Right lobe of liver (tissue), 4 donors: ENCODE measurements at regions not wholly inside any gene's neighbourhood (a gene's known extent, or its start where the extent isn't known, plus 50 kb on each side); places are given as distances from the start of the nearest gene placed in this dataset.
A peak's percentile ranks its signal among the peaks of the same experiment; 100 is the strongest.

Experiments used
- POLR2A ChIP-seq: fragments of 450-650 bp; IDR thresholded peaks from one replicate; pipeline ENCODE4 v1.6.1; 2017; ENCODE audit warnings: antibody characterized with exemption, mild to moderate bottlenecking
- TF ChIP-seq, protein P1 (sequence below), 4 donors: fragments of 200-600 bp in 3 of 4; fragments of 450-650 bp in 1 of 4; IDR thresholded peaks; one replicate each; pipeline versions ENCODE4 v1.5.1 to v1.8.0; 2016 to 2022; ENCODE audit warnings: antibody characterized with exemption in 4 of 4, mild to moderate bottlenecking in 2 of 4
- donor health status: DM: no; HTN: no; CAD: no.
- donor health status: DM: no; HTN: no; CAD: no.
- donor health status: DM: no; HTN: yes; CAD: no.

DNA sequence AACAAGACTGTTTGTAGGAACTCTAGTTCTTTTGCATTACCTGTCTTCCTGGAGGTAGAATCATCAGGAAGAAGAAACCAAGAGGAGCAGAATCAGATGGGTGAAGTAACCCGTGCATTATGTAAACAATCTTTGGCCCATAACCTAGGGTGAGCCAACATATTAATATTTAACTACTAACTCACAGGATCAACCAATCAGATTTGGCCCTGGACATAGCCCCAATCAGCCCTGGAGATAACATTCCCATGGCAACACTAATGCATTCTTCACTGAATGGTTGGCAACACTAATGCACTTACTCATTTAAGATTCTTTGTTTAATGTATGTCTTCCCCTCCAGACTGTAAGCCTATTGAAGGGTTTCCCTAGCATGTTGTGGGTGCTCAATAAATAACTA lies 72.0 kb upstream of the CTAGE1 start:
- TF ChIP-seq, protein P1, sequence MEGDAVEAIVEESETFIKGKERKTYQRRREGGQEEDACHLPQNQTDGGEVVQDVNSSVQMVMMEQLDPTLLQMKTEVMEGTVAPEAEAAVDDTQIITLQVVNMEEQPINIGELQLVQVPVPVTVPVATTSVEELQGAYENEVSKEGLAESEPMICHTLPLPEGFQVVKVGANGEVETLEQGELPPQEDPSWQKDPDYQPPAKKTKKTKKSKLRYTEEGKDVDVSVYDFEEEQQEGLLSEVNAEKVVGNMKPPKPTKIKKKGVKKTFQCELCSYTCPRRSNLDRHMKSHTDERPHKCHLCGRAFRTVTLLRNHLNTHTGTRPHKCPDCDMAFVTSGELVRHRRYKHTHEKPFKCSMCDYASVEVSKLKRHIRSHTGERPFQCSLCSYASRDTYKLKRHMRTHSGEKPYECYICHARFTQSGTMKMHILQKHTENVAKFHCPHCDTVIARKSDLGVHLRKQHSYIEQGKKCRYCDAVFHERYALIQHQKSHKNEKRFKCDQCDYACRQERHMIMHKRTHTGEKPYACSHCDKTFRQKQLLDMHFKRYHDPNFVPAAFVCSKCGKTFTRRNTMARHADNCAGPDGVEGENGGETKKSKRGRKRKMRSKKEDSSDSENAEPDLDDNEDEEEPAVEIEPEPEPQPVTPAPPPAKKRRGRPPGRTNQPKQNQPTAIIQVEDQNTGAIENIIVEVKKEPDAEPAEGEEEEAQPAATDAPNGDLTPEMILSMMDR (IDR thresholded peaks at IDR 0.05): no peak
- TF ChIP-seq POLR2A: peak; percentile 35
